Fibroblast of the aortic adventitia (primary cell): ENCODE measurements at regions not wholly inside any gene's neighbourhood (a gene's known extent, or its start where the extent isn't known, plus 50 kb on each side); places are given as distances from the start of the nearest gene placed in this dataset.
"Not testable (repeated sequence)": the region's sequence is repeated elsewhere in the genome, so short reads cannot be mapped to it uniquely, and the experiment has no call there.

Experiments
- DNase-seq: peaks from one replicate; pipeline ENCODE4 v3.0.0-alpha.2; 2010; ENCODE audit warnings: low read depth
- H3K4me3 ChIP-seq: 2 replicates; pipeline ENCODE4 v1.5.1; 2011; ENCODE audit warnings: low read depth, mild to moderate bottlenecking, control low read depth, low read length, moderate library complexity
- CTCF ChIP-seq: IDR thresholded peaks from 2 replicates; pipeline ENCODE4 v1.5.1; 2011; ENCODE audit warnings: mild to moderate bottlenecking, low read length, control low read depth, inconsistent platforms; ENCODE audit not compliant: insufficient read depth

DNA sequence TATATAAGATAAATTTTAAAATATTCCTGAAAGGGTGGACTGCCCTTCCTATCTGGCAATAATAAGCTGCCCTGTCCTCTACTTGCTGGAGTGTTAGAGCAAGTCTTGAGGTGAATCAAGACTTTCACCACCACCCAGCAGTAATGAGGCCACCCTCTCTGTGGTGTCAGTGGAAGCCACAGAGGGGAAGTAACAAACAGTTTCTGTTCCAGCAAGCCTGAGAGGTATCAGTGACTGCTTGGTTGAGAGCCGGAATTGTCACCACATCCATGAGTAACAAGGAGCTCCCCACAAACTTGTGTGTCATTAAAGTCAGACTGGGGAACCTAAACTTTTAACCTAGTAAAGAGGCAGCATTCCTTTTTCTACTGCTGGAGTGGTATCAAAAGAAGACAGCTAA lies 532.7 kb upstream of the SPRY2 start:
- DNase-seq = no peak
- no peak overlapping the region for H3K4me3 ChIP-seq
- TF ChIP-seq CTCF = no peak

- not testable (repeated sequence) for DNase-seq, H3K4me3 ChIP-seq
Observed at GRCh38 chr13:80871971-80872370, 531.0 kb upstream of the SPRY2 start.

GRCh38 chr13:80871481-80871880 lies 530.6 kb upstream of the SPRY2 start:
- peak; percentile 4 for DNase-seq

GRCh38 chr13:80870186-80870585 lies 529.3 kb upstream of the SPRY2 start:
- TF ChIP-seq CTCF = no peak
- DNase-seq = no peak
- no peak overlapping the region for H3K4me3 ChIP-seq

More at GRCh38 chr13:80871481-80871880, 530.6 kb upstream of the SPRY2 start:
- no peak for TF ChIP-seq CTCF
- H3K4me3 ChIP-seq = no peak overlapping the region

DNA sequence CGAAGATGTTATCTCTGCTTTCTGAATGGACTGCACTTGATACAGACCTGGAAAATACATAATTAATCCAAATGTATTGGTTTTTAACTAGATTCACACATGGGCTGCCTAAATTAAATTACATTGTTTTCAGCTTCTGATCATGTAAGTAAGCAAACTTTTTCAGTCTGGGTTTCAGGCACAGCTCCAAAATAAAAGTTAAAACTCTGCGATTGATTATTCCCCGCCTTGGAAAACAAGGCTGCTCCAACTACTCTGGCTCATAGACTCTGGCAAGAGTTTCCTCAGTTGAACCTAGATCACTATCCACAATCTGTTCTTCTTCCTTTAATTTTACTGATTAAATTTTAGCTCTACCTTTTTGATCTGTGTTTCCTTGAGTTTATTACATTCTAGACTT lies 526.0 kb upstream of the SPRY2 start:
- TF ChIP-seq CTCF = no peak
- DNase-seq = no peak
- H3K4me3 ChIP-seq = no peak overlapping the region

DNA sequence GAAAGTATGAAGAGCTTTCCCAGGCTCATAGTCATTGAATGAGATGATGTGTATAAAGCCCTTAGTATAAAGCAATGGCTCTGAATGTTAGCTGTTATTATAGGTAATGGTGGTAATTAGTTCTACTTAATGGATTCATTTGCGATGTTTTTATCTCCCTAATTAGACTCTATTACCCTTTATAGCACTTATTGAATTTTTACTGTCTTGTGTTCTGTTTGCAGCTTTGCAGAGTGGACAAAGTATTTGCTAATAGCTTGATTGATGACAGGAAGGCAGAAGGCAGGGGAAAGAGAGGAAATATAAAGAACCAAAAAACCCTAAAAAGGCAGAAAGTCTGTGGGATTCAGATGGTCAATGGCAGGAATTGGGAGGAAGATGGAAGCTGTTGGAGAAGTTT lies 524.4 kb upstream of the SPRY2 start:
- DNase-seq = no peak
- no peak overlapping the region for H3K4me3 ChIP-seq
- no peak for TF ChIP-seq CTCF

DNA sequence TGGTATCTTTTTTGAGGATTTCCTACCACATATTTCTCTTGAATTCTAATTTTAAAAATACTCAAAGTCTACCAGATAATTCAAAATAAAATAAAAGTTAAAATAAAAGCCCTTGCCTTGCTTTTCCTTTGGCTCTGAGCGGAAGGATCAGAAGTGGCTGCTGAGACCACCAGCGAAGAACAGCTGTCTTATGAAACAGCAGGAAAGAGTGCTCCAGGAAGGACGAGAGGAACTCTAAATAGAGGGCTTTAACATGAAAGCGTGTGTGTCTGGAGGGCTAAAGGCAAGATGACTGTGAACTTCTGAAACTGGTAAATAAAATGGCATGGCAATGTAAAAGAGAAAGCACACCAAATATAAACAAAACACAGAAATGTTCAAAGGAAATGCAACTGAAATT lies 521.5 kb upstream of the SPRY2 start:
- no peak for DNase-seq
- no peak overlapping the region for H3K4me3 ChIP-seq
- TF ChIP-seq CTCF = no peak
